GM21529 (cell line): ENCODE measurements at regions not wholly inside any gene's neighbourhood (a gene's known extent, or its start where the extent isn't known, plus 50 kb on each side); places are given as distances from the start of the nearest gene placed in this dataset.

ENCODE experiments used
- ATAC-seq: cut with Tn5 transposase; IDR thresholded peaks from one replicate; pipeline ENCODE4 v1.9.1; 2021; ENCODE audit not compliant: unreplicated experiment

- no peak for ATAC-seq
These were observed 748.9 kb upstream of the NR2F2 start for GRCh38 chr15:95581595-95581994.

- no peak for ATAC-seq
These were observed 746.4 kb upstream of the NR2F2 start for GRCh38 chr15:95584088-95584487.

DNA sequence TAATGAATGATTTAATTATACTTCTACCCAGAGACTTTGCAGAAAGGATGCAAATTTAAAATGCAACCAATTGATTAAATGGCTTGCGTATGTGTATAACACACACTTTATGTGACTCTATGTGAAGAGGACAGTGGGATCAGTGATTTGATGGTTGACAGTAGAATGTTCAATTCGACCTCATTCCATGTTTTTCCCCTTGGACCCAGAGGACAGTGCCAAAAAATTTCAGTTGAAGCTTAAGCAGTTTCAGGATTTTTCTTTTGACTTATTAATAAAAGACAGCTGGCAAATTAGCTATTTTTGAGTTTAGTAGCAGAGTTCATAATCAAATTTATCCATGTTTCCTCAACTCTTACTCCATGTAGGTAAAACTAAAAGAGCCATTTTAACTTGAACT lies 742.4 kb upstream of the NR2F2 start:
- ATAC-seq = no peak

DNA sequence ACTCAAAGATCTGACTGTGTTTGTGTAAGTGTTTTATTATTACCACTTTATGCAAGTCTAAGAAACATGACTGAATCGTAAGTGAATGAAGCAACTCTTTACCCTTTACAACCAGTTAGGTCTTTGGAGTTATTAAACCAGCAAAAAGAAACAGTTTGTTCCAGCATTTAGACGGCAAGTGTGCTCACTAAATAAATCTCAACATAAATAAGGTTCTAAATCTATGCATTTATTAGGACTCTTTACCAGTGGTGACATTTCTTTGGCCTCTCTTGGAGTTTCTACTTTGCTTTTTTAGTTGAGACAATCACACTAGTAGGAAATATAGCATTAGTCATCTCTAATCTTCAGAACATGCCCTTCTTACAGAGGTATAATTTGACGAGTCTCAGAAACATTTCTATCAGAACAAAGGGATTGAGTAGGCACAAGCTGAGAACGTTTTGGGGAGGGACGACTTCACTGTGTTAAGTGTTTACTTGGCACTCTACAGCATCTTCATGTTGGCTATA lies 739.9 kb upstream of the NR2F2 start:
- no peak for ATAC-seq

DNA sequence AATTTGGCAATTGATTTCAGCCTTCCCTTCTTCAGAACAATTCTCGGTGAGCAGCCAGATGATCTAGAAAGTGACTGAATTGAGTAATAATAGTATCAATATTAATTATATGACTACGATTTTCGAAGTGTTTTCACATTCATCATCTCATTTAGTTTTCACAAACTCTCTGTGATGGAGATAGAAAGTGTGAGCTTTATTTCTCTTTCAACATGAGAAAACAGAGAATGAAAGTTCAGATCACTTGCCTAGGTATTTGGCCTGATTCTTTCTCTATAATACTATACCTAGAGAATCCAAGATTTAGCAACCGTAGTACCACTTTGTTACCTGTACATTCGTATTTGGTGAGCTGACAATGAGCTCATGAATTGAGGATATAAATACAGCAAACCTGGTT lies 739.2 kb upstream of the NR2F2 start:
- no peak for ATAC-seq

GRCh38 chr15:95591886-95592285 lies 738.6 kb upstream of the NR2F2 start:
- no peak for ATAC-seq

GRCh38 chr15:95594496-95594895 lies 736.0 kb upstream of the NR2F2 start:
- ATAC-seq = no peak

DNA sequence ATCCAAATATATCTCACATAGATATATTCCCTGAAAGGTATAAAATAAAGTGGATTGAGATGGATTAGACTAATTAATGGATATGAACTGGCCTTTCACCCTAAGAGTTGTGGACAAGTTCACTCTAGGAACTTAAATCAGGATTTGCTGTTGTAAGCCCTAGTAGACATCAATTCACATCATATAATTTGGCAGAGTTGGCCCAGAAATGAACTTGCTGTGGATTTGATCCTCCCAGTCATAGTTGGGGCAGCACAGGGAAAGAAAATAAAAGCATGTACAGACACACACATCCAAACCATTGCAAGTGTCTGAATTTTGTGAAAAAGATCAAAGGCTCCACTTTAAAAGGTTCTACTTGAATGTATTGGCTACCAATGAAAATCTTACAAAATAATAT lies 734.7 kb upstream of the NR2F2 start:
- no peak for ATAC-seq

GRCh38 chr15:95596496-95596895 lies 734.0 kb upstream of the NR2F2 start:
- no peak for ATAC-seq

DNA sequence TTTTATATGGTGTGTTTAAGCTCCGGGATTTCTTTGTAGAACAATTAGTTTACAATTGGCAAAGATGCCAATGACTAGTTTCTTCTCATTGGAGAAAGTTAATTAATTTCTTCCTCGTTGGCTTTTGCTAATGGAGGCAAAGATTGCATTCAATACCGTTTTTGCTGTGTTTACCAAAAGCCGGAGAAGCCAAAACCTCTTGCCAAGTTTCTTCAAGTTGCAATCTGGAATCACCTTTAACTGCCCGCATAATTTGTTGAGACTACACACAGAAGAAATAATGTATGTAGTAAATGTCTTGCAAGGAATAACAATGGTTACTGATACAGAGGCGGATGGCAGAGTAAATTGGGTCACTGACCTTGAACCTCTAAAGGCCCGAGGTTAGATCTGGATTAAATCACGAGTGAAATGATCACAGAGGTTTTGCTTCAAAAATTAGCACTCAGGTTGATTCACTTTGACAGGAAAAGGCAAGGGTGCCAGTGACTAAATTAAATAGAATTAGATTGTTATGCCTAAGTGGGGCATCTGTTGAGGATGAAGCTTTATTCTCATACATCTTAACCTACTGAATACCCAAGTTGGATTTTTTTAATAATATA lies 732.1 kb upstream of the NR2F2 start:
- no peak for ATAC-seq

DNA sequence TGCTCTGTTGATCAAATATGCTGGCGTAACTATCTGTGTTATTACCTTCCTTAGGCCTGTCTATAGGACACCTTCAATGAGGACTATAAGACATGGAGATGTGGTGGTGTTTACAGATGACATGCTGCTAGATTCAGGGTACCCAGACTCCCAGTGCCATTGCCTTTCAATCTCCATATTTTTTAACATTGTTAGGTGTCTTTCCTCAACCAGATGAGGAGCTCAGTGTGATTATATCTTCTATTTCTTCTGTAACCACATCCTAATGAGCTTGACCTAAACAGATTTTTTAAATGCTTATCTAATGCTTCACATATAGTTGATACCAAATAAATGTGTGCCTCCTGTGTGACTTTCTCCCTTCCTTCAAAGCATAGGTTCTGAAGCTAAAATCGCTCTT lies 730.1 kb upstream of the NR2F2 start:
- no peak for ATAC-seq

DNA sequence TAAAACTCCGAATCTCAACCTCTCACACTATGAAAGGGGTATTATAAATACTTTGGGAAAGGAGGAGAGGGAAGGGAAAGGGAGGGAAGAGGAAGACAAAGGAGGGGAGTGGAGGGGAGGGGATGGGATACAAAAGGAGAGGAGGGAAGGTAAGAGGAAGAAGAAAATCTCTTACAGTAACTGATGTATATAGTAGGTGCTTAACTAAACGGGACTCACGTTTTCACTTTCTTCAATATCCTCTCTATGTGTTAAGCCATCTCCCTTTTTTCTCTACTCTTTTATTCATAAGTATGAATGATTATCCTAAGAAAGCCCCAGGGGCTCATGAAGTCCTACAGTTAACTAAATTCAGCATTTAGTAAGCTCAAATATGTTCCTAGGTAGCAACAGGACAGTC lies 729.6 kb upstream of the NR2F2 start:
- no peak for ATAC-seq

DNA sequence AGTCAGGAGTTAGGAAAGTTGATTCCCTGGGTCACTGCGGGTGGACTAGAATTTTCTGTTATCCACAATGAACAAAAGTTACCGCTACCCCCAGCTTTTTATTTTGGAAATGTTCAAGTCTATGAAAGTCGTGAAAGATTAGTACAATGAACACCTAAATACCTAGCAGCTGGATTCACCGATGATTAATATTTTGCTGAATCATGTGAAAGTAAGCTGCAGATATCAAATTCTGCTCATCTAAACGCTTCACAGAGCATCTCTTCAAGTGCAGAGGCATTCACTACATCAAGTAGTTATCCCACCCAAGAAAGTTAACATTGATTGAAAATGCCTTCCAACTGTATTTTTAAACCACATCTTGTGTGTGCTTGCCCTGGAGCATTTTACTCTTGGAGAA lies 729.0 kb upstream of the NR2F2 start:
- no peak for ATAC-seq

DNA sequence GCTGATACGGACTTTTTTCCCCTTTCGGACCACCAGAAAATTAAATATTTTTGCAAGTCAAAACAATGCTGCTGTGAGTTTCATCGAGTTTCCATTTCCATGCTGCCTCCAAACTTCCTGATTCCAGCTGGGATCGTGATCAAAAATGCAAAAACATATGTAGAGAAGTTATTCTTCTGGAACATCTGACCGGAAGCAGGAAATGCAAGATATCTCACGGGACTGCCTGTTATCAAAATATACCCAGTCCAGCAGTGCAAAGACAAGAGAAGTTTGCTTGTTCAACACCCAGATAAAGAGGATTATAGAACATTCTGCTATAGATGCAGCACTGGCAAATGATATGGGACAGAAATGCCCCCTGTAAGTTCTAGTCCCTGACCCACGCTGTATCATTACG lies 726.7 kb upstream of the NR2F2 start:
- no peak for ATAC-seq

GRCh38 chr15:95604634-95605036 lies 725.9 kb upstream of the NR2F2 start:
- no peak for ATAC-seq

- ATAC-seq = no peak
These were observed 725.4 kb upstream of the NR2F2 start for GRCh38 chr15:95605098-95605497.

- no peak for ATAC-seq
These were observed 723.9 kb upstream of the NR2F2 start for GRCh38 chr15:95606551-95606950.

- ATAC-seq = no peak
These were observed 722.1 kb upstream of the NR2F2 start for GRCh38 chr15:95608371-95608770.

GRCh38 chr15:95609096-95609495 lies 721.4 kb upstream of the NR2F2 start:
- ATAC-seq = no peak

DNA sequence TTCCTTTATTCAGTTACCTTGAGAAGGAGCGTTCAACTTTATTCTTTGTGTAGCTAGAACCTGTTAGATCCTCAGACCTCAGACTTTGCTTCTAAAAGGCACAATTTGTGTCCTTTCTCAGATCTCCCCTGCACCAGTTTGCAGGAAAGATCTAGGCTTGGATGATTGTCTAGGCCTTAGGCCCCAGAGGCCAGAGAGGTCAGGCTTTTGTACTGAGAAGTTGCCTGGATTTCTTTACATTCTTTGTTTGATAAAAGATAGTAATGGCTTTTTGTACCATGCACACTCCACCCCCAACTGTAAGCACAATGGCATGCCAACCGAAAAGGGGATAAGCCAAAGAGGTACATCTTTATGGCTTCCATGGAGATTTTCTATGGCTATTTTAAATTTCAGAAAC lies 719.6 kb upstream of the NR2F2 start:
- ATAC-seq = no peak

DNA sequence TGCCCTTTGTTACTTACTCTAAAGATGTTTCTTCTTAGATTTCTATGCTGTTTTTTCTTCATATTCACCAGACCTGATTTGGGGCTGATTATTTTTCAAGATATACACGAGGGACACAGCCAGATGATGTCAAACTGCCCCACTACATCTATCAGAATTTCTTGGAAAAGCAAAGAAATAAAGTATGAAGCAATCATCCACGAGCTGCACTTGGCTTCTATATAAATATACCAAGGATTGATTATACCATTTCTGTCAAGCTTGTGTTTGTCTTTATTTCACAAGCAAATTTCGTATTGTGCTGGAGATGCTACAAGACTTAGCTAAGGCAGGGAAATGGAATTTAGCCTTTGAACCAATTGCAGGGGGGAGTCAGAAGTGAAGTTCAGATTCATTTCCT lies 715.1 kb upstream of the NR2F2 start:
- ATAC-seq = no peak

GRCh38 chr15:95616306-95616705 lies 714.2 kb upstream of the NR2F2 start:
- no peak for ATAC-seq

GRCh38 chr15:95620934-95621579 lies 709.4 kb upstream of the NR2F2 start:
- ATAC-seq = no peak
